IMR-90 (cell line): ENCODE measurements at regions not wholly inside any gene's neighbourhood (a gene's known extent, or its start where the extent isn't known, plus 50 kb on each side); places are given as distances from the start of the nearest gene placed in this dataset.

Experiments
- ATAC-seq: fragments of 200-7000 bp; cut with Tn5 transposase; 2 replicates; pipeline ENCODE4 v1.9.1; 2020; ENCODE audit warnings: low read depth, mild to moderate bottlenecking, moderate library complexity
- BruUV-seq: library from RNA; stranded (reverse); fragments of 400-500 nt; replicated peaks from 2 replicates; lab custom pipeline; 2021; lab: Mats Ljungman, UMichigan
- CTCF ChIA-PET: fragments of 300-600 bp; formaldehyde crosslinking; extraction: SDS; loops from one replicate; lab custom pipeline; 2021; ENCODE audit warnings: antibody characterized with exemption; lab: Yijun Ruan, JAX
- POLR2A ChIA-PET: fragments of 300-600 bp; sonication (Branson Sonifier 250); formaldehyde crosslinking; loops from one replicate; lab custom pipeline; 2022; ENCODE audit warnings: antibody characterized with exemption; ENCODE audit not compliant: unreplicated experiment; lab: Charles Lee
- DNase-seq: peaks from one replicate; pipeline ENCODE4 v3.0.0; 2013
- H2AFZ ChIP-seq: replicated peaks from 2 replicates; pipeline ENCODE3; 2013; ENCODE audit warnings: low read length, mild to moderate bottlenecking; ENCODE audit not compliant: poor library complexity
- H2AK5ac ChIP-seq: 2 replicates; pipeline ENCODE4 v1.6.1; 2013; ENCODE audit warnings: low read depth, low read length, inconsistent platforms
- H2AK9ac ChIP-seq: replicated peaks from 2 replicates; pipeline ENCODE3; 2013; ENCODE audit warnings: mild to moderate bottlenecking, low read depth, low read length, moderate library complexity; ENCODE audit not compliant: poor library complexity
- H2BK120ac ChIP-seq: 2 replicates; pipeline ENCODE4 v1.6.1; 2013; ENCODE audit warnings: low read depth, low read length, inconsistent platforms
- H2BK15ac ChIP-seq: 3 replicates; pipeline ENCODE4 v1.6.1; 2013; ENCODE audit warnings: low read depth, low read length, inconsistent platforms
- H2BK20ac ChIP-seq: 2 replicates; pipeline ENCODE4 v1.6.1; 2013; ENCODE audit warnings: low read depth, mild to moderate bottlenecking, inconsistent platforms, low read length, moderate library complexity
- H2BK5ac ChIP-seq: 2 replicates; pipeline ENCODE4 v1.6.1; 2013; ENCODE audit warnings: mild to moderate bottlenecking, low read depth, low read length, inconsistent platforms; ENCODE audit not compliant: poor library complexity, severe bottlenecking
- H3K14ac ChIP-seq: replicated peaks from 2 replicates; pipeline ENCODE4 v1.6.1; 2013; ENCODE audit warnings: low read depth, low read length, inconsistent platforms
- H3K18ac ChIP-seq: 2 replicates; pipeline ENCODE4 v1.6.1; 2013; ENCODE audit warnings: low read depth, low read length, control low read depth
- H3K23ac ChIP-seq: 2 replicates; pipeline ENCODE4 v1.6.1; 2013; ENCODE audit warnings: low read depth, low read length, inconsistent platforms
- H3K27ac ChIP-seq: 2 replicates; pipeline ENCODE4 v1.5.1; 2013; ENCODE audit warnings: mild to moderate bottlenecking, control low read depth, low read length; ENCODE audit not compliant: insufficient read depth
- H3K27me3 ChIP-seq: 2 replicates; pipeline ENCODE4 v1.6.1; 2013; ENCODE audit warnings: low read length; ENCODE audit not compliant: control insufficient read depth, insufficient read depth
- H3K36me3 ChIP-seq: 2 replicates; pipeline ENCODE4 v1.6.1; 2013; ENCODE audit warnings: low read length, mixed read lengths; ENCODE audit not compliant: control insufficient read depth, insufficient read depth
- H3K4ac ChIP-seq: 2 replicates; pipeline ENCODE4 v1.6.1; 2013; ENCODE audit warnings: low read depth, low read length, inconsistent platforms
- H3K4me1 ChIP-seq: 2 replicates; pipeline ENCODE4 v1.6.1; 2013; ENCODE audit warnings: low read length, mixed read lengths; ENCODE audit not compliant: control insufficient read depth, insufficient read depth
- H3K4me2 ChIP-seq: 2 replicates; pipeline ENCODE4 v1.6.1; 2013; ENCODE audit warnings: low read depth, mild to moderate bottlenecking, control low read depth, low read length, moderate library complexity
- H3K4me3 ChIP-seq: 2 replicates; pipeline ENCODE4 v1.5.1; 2013; ENCODE audit warnings: low read depth, mild to moderate bottlenecking, control low read depth, low read length, moderate library complexity; ENCODE audit not compliant: insufficient read depth
- H3K56ac ChIP-seq: 2 replicates; pipeline ENCODE4 v1.6.1; 2013; ENCODE audit warnings: low read length, inconsistent platforms; ENCODE audit not compliant: insufficient read depth; ENCODE audit errors: extremely low read depth
- H3K79me1 ChIP-seq, 2 experiments: 2 replicates each; pipeline ENCODE4 v1.6.1; 2013; ENCODE audit warnings: low read length in 2 of 2, inconsistent platforms in 1 of 2, low read depth in 1 of 2
- H3K9ac ChIP-seq: 2 replicates; pipeline ENCODE4 v1.6.1; 2013; ENCODE audit warnings: low read depth, low read length, control low read depth
- H3K9me1 ChIP-seq: 2 replicates; pipeline ENCODE4 v1.6.1; 2013; ENCODE audit warnings: low read length, inconsistent platforms; ENCODE audit not compliant: insufficient read depth
- H3K9me3 ChIP-seq: 2 replicates; pipeline ENCODE4 v1.6.1; 2013; ENCODE audit warnings: low read length; ENCODE audit not compliant: control insufficient read depth, insufficient read depth
- H4K20me1 ChIP-seq: 2 replicates; pipeline ENCODE4 v1.6.1; 2013; ENCODE audit warnings: low read length, inconsistent platforms; ENCODE audit not compliant: insufficient read depth
- H4K5ac ChIP-seq: 2 replicates; pipeline ENCODE4 v1.6.1; 2013; ENCODE audit warnings: mild to moderate bottlenecking, low read depth, low read length, control low read depth
- H4K8ac ChIP-seq, 2 experiments: 2 replicates each; pipeline ENCODE4 v1.6.1; 2013; ENCODE audit warnings: low read depth in 2 of 2, low read length in 2 of 2, control low read depth in 1 of 2, inconsistent platforms in 1 of 2
- H4K91ac ChIP-seq: 2 replicates; pipeline ENCODE4 v1.6.1; 2013; ENCODE audit warnings: low read depth, low read length, inconsistent platforms; ENCODE audit not compliant: insufficient read depth
- CEBPB ChIP-seq: IDR thresholded peaks from 2 replicates; pipeline ENCODE4 v1.6.1; 2012; ENCODE audit warnings: low read depth, low read length, improper control_type of control experiment
- CHD1 ChIP-seq: IDR thresholded peaks from 2 replicates; pipeline ENCODE4 v1.6.1; 2012; ENCODE audit warnings: low read depth, low read length, improper control_type of control experiment
- CTCF ChIP-seq: conservative IDR thresholded peaks from 2 replicates; pipeline ENCODE4 v1.5.1; 2012; ENCODE audit warnings: mild to moderate bottlenecking, low read depth, low read length, improper control_type of control experiment
- FOS ChIP-seq: fragments of 150-350 bp; IDR thresholded peaks from 2 replicates; pipeline ENCODE4 v1.6.1; 2016; ENCODE audit warnings: low read depth, low read length
- MAFK ChIP-seq: IDR thresholded peaks from 2 replicates; pipeline ENCODE4 v1.6.1; 2012; ENCODE audit warnings: low read depth, low read length, improper control_type of control experiment
- POLR2A ChIP-seq: IDR thresholded peaks from 2 replicates; pipeline ENCODE4 v1.6.1; 2012; ENCODE audit warnings: mild to moderate bottlenecking, low read depth, low read length
- RCOR1 ChIP-seq: IDR thresholded peaks from 2 replicates; pipeline ENCODE4 v1.6.1; 2012; ENCODE audit warnings: mild to moderate bottlenecking, low read length, improper control_type of control experiment; ENCODE audit not compliant: insufficient replicate concordance
- RFX5 ChIP-seq: IDR thresholded peaks from 2 replicates; pipeline ENCODE4 v1.8.0; 2012; ENCODE audit warnings: low read depth, mild to moderate bottlenecking, low read length, moderate library complexity
- WGBS, 2 experiments: methylation state at CpG; one replicate each; pipeline versions ENCODE4 v1.1.5 to v1.1.7; 2013; ENCODE audit warnings: missing lambda C conversion rate in 2 of 2; ENCODE audit not compliant: insufficient read length in 1 of 2; ENCODE audit errors: extremely low coverage in 2 of 2; 5-methylcytosine and 5-hydroxymethylcytosine counted together
- dilution Hi-C: fragments of 300-500 bp; cut with HindIII; formaldehyde crosslinking; loops from one replicate; pipeline ENCODE4 v1.14.3; 2018; ENCODE audit warnings: low sequenced_read_pairs; ENCODE audit not compliant: unreplicated experiment
- in situ Hi-C: fragments of 300-500 bp; cut with MboI; formaldehyde crosslinking; loops from 3 replicates; pipeline ENCODE4 v1.14.3; 2019; ENCODE audit warnings: low sequenced_read_pairs, inconsistent platforms, mixed read lengths
- intact Hi-C: fragments of 100-400 bp; cut with micrococcal nuclease; formaldehyde crosslinking; loops from 2 replicates; pipeline ENCODE4 v1.10.0; 2022
- TF ChIP-seq, protein P1 (sequence below): fragments of 150-350 bp; IDR thresholded peaks from 2 replicates; pipeline ENCODE4 v1.6.1; 2017; ENCODE audit warnings: mild to moderate bottlenecking, antibody characterized with exemption, low read length, low read depth

DNA sequence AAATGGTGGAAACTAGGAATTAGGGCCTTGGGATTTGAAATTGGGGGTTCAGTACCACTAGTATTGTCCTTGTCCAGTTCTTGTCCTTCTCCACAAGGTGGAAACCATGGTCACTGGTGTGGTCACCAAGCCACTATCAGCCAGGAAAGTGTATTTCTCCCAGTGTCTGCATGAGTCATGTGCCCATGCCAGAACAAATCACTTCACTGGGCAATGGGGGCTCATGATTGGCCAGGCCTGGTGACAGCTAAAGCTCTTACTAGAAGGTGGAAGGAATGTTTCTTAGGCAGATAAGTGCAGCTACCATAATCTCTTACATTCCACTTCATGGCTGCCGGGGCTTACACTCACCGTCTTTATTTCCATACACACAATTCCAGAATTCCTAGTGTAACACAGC lies 124.8 kb upstream of the TACR1 start:
- Histone ChIP-seq H3K79me1 (no peaks in the 10 kb centered on the region), H3K36me3 (no peaks in the 10 kb centered on the region), H2AK9ac (no peak overlapping the region), H2AFZ (peak overlapping the region; percentile 16), H2BK120ac (no peak overlapping the region), H3K9ac (no peak overlapping the region), H4K20me1 (no peaks in the 10 kb centered on the region), H3K18ac (no peak overlapping the region), H3K9me1 (no peaks in the 10 kb centered on the region), H4K91ac (no peak overlapping the region), H3K14ac (no peak overlapping the region), H3K4me3 (no peak overlapping the region), H4K5ac (no peak overlapping the region), H3K56ac (no peak overlapping the region), H3K27me3 (peaks cover 4% of the 10 kb centered on the region), H2BK15ac (no peak overlapping the region), H3K4me1 (peaks cover 3% of the 10 kb centered on the region; the same call in 1 of the 2 replicates), H3K23ac (no peak overlapping the region), H3K27ac (no peak overlapping the region), H2BK20ac (no peak overlapping the region), H4K8ac (no peak overlapping the region), H2AK5ac (no peak overlapping the region), H3K4me2 (no peak overlapping the region), H3K4ac (no peak overlapping the region), H3K9me3 (no peaks in the 10 kb centered on the region), H2BK5ac (no peak overlapping the region)
- in situ Hi-C loops = no loop called here
- dilution Hi-C loops = no loop called here
- DNase-seq (peak; percentile 8), ATAC-seq (no peak)
- intact Hi-C loops = no loop called here
- TF ChIP-seq MAFK (no peak), CHD1 (no peak), CEBPB (no peak), RFX5 (no peak), RCOR1 (no peak), POLR2A (no peak), FOS (no peak), CTCF (no peak)
- TF ChIP-seq, protein P1, sequence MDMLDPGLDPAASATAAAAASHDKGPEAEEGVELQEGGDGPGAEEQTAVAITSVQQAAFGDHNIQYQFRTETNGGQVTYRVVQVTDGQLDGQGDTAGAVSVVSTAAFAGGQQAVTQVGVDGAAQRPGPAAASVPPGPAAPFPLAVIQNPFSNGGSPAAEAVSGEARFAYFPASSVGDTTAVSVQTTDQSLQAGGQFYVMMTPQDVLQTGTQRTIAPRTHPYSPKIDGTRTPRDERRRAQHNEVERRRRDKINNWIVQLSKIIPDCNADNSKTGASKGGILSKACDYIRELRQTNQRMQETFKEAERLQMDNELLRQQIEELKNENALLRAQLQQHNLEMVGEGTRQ = peak; percentile 25; the same call in 1 of the 2 replicates
- ChIA-PET POLR2A (no interaction called here), CTCF (no interaction called here)
- BruUV-seq = no TSS peak
- WGBS, 2 experiments = no CpG with 5 or more reads among the region's 2 CpGs
